ENCODE measurements at regions not wholly inside any gene's neighbourhood (a gene's known extent, or its start where the extent isn't known, plus 50 kb on each side); places are given as distances from the start of the nearest gene placed in this dataset.
"Not testable (repeated sequence)": the region's sequence is repeated elsewhere in the genome, so short reads cannot be mapped to it uniquely, and the experiment has no call there.

DNA sequence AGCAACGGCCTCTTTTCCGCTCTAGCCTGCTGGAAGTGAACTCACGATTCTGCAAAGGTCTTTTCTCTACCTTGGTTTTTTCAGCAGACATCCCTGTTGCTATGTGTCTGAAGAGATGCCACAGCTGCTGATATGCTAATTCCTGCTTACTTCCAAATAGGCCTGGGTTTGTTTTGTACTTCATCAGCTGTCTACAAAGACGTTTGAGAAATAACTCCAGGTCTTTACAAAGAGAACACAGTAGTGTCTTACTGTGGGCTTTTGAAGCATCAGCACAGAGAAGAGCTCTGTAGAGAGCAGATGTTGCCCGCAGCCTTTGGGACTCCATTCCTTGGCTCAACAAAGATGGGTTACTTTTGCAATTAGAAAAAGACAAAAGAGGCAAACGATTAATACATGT, 1366.5 kb downstream of the AACS start:
- DNase-seq (ENCODE audit: low read depth in 2 of 2) = no peak

DNA sequence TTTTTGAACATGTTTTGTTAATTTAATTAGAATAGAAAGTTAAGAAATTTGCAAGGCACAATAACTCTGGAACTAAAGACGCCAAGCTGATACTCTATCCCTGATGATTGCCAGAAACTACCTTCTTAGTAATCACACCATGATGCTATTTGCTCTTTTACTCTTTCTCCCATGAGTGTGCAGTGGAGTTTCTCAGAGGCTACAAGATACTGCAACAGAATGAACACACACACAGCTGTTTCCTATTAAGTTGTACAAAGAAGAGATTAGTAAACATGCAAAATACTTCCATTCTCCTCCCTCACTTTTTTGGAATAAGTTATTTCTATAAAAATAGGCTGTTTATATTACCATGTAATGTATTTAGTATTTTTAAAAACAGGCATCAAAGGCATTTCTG, 1367.5 kb downstream of the AACS start:
- DNase-seq (ENCODE audit: low read depth in 2 of 2) = peak in 1 of 2 experiments; percentile 1

DNA sequence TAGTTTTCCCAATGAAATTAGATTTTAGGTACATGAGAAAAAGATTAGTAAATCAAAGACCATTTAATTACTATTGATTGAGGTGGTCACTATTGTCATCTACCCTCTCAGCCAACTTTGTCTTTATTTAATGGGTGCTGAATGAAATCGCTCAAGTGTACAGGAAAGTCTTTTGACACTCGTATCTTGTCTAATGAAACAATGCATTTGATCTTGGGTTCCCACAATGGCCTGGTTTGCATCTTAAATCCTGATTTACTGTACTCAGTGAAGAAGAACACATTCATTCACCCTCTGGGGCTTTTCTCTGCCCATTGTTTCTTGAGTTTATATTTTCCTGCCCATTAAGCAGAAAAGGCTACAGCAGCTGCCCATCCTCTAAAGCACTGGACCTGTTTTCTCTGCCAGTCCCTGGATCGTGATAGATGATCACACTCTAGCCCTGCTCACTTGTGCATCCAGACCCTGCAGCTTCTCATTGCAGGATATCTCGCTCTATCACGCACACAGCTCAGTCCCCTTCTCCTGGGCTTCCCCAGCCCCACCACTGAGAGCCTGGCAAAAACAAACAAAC, 1369.3 kb downstream of the AACS start:
- DNase-seq (ENCODE audit: low read depth in 2 of 2) = no peak

DNA sequence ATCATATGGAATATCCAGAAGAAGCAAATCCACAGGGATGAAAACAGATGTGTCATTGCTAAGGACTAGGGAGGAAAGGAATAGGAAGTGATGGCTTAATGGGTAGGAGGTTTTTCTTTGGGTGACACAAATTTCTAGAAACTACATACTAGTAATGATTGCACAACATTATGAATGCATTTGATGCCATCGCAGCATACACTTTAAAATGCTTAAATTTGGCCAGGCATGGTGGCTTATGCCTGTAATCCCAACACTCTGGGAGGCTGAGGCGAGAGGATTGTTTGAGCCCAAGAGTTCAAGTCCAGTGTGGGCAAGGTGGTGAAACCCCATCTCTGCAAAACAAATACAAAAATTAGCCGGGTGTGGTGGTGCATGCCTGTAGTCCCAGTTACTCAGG, 1370.8 kb downstream of the AACS start:
- no peak for DNase-seq (ENCODE audit: low read depth in 2 of 2)

DNA sequence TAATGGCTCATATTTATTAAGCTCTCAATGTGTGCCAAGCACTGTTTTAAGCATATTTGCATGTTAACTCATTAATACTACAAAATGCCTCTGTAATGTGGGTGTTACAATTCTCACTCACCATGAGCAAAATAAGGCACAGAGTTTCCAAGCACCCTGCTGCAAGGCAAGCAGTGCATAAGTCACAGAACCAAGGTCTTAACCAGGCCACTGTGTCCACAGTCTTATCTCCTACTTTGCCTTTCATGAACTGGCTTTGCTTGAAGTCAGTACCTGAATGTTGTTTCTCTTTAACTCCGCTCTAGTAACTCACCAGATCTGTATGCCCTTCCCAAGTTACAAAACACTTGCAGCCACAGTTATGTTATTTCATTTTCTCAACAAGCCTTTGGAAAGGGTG, 1372.7 kb downstream of the AACS start:
- DNase-seq (ENCODE audit: low read depth in 2 of 2) = no peak

DNA sequence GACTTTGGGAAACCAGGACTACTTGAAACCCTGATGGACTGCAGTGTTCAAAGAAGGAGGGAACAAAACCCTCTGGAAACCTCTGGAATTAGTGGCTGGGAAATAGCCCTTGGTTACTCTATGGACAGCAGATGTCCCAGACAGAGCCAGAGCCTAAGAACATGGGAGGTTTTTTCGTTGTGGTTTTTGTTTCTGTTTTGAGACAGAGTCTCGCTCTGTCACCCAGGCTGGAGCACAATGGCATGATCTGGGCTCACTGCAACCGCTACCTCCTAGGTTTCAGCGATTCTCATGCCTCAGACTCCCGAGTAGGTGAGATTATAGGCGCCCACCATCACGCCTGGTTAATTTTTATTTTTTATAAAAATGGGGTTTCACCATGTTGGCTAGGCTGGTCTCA, 1378.7 kb downstream of the AACS start:
- DNase-seq (ENCODE audit: low read depth in 2 of 2) = no peak

DNA sequence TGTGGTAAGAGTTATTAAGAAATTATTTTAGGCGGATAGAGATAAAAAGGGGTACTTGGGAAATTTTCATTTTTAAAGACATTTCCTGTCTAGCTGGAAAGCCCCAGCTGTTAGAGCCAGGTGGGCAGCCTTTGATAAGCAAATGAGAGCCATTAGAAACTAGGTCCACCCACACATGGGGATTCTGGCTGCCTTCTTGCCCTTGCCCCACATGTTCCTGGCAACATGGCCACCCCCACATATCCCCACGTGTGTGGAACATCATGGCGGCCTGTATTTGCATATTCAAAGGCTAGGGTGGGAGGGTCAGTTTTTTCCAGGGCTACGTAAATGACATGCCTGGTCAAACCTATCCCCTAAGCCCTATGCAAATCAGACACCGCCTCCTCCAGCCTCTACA, 1382.1 kb downstream of the AACS start:
- no peak for DNase-seq (ENCODE audit: low read depth in 2 of 2)

DNA sequence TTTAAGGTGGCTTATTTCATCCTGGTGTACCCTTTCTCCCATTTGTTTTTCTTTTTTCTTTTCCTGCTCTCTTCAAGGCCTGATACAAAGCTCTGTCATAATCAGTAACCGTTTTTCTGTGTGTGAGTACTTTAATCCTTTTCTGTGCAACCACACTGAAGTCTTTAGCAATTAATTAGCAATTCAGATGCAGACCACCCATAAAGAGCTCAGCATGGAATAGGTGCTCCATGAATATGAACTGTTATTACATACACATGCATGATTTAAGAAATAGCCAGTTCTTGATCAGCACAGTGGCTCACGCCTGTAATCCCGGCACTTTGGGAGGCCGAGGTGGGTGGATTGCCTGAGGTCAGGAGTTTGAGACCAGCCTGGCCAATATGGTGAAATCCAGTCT, 1386.6 kb downstream of the AACS start:
- DNase-seq (ENCODE audit: low read depth in 2 of 2) = no peak

DNA sequence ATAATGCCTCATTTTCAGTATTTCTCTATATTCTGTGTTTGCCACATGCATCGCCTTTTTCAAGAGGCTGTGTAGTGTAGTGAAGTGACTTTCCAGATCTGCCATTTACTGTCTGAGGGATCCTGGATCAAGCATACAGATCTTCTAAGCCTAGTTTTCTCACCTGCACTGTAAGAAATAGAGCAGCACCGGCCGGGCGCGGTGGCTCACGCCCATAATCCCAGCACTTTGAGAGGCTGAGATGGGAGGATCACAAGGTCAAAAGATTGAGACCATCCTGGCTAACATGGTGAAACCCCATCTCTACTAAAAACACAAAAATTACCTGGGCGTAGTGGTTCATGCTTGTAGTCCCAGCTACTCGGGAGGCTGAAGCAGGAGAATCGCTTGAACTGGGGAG, 1387.5 kb downstream of the AACS start:
- DNase-seq (ENCODE audit: low read depth in 2 of 2) = not testable (repeated sequence)

DNA sequence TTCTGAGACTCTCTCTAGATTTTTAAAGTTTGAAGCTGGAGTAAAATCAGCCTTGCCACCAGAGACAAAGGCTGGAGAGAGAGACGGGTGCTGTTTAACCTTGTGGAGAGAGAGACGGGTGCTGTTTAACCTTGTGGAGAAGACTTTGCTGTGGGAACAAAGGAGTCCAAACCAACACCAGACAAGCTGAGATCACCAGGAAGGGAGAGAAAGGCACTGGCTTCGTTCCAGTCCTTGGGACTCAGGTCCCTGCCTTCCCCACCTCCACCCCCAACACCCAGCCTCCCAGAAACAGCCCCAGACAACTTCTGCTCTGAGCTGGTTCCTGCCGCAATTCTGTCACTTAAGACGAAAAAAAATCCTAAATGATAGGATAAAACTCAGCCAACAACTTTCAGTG, 1389.3 kb downstream of the AACS start:
- DNase-seq (ENCODE audit: low read depth in 2 of 2) = no peak

DNA sequence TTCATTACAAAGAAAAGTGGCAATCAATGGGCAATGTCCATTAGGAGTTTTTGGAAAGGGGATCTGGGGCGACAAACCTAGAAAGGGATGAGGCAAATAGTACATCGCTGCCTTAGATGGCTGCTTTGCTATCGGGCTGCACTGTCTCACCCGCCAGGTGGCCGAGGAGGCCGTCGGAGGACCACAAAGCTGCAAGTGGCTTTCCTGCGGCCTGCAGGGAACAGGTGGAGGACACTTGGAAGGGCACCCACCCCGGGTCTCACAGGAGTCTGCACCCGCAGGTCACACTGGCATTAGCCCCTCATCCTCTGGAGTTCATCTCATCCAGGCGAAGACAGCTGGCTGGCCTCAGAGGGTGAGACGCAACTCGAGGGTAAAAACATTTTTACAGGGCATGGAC, 1392.5 kb downstream of the AACS start:
- DNase-seq (ENCODE audit: low read depth in 2 of 2) = no peak

DNA sequence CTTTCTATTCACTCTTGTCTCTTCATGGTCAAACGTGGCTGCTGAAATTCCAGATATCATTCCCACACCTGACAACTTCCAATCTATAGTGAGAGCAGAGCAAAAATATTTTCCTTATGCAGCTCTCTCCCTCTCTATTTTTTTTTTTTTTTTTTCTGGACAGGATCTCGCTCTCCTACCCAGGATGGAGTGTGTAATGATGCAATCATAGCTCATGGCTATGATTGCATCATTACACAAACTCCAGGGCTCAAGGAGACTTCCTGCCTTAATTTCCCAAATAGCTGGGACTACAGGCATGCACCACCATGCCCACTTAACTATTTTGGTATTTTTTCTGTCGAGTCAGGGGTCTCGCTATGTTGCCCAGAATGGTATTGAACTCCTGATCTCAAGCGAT, 1398.9 kb downstream of the AACS start:
- DNase-seq (ENCODE audit: low read depth in 2 of 2) = no peak

DNA sequence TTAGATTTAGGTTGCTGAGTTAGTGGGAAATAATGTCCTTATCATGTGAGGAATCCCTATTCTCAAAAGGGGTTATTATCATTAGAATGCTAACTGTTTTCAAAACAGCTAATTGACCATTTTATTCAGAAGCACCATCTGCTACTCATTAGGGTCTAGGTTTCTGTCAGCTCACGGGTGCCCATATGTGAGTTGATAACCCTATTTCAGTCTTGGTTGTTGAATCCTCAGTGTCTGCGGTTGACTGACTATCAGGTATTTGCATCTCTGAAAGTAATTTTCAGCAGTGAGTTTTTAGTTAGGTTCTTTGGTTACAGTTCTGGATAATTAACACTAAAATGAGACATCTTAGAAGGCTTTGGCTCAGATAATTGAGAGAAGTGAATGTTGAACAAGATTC, 1404.0 kb downstream of the AACS start:
- no peak for DNase-seq (ENCODE audit: low read depth in 2 of 2)

DNA sequence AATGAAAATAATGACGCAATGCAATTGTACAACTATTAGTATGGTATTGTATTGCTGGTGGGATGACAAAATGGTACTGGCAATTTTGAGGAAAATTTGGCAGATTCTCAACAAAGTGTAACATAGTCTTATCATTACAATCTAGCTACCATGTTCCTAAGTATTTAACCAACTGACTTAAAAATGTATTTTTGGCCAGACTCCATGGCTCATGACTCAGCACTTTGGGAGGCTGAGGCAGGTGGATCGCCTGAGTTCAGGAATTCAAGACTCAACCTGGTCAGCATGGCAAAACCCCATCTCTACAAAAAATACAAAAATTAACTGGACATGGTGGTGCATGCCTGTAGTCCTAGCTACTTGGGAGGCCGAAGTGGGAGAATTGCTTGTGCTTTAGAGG, 1409.5 kb downstream of the AACS start:
- DNase-seq (ENCODE audit: low read depth in 2 of 2) = no peak

DNA sequence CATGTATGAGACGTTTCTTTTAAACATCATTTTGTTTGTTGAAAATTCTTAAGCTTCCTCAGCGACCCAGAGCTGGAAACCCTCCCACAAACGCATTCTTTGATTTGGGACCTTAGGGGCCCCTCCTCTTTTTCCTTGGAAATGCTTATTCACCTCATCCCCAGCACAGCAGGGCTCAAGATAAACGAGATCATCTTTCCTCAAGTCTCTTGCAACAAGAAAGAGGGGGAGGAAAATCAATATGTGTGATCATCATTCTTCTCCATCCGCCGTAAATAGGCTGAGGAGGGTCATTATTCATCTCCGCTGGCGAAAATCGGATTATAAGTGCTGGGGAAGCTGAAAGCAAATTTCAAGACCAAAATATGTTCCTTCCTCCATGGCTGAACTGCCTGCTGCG, 1415.2 kb downstream of the AACS start:
- no peak for DNase-seq (ENCODE audit: low read depth in 2 of 2)

DNA sequence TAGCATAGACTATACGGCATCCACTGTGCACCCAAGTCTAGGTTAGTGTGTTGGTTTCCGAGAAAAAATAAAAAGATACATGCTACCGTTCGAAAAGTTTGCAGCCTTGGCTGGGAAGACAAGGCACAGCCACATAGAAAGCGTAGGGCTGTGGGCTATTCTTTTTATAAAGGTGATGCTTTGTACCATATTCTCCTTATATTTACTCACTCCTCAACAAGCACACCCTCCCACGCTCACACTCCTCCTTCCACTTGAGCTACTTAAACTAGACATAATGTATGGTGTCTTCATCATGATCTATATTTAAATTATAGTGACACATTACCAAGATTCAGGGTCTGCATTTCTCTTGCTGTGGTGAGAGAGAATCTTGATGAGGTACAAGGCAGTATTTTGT, 1416.5 kb downstream of the AACS start:
- DNase-seq (ENCODE audit: low read depth in 2 of 2) = no peak

DNA sequence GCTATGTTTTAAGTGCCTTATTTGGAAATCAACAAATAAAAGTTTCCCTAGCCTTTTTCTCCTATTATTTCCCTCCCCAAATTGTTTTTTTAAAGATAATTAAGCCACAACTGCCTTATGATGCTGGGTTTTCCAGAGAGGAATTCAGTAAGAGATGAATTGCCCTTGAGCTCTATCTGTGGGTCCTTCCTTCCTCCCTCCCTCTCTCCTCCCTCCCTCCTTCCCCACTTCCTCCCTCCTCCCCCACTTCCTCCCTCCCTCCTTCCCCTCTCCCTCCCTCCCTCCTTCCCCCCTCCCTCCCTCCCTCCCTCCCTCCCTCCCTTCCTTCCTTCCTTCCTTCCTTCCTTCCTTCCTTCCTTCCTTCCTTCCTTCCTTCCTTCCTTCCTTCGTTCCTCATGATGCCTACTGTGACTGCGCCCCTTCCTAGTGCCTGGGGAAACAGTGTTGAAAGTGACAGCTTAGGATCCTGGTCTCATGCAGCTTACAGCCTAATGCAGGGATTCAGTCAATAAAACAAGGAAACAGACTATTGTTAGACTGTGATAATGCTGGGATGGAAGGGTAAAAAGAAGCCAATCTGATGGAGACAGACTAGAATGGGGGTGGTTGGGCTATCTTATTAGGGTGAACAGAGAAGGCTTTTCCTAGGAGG, 1417.1 kb downstream of the AACS start:
- no peak for DNase-seq (ENCODE audit: low read depth in 2 of 2)

DNA sequence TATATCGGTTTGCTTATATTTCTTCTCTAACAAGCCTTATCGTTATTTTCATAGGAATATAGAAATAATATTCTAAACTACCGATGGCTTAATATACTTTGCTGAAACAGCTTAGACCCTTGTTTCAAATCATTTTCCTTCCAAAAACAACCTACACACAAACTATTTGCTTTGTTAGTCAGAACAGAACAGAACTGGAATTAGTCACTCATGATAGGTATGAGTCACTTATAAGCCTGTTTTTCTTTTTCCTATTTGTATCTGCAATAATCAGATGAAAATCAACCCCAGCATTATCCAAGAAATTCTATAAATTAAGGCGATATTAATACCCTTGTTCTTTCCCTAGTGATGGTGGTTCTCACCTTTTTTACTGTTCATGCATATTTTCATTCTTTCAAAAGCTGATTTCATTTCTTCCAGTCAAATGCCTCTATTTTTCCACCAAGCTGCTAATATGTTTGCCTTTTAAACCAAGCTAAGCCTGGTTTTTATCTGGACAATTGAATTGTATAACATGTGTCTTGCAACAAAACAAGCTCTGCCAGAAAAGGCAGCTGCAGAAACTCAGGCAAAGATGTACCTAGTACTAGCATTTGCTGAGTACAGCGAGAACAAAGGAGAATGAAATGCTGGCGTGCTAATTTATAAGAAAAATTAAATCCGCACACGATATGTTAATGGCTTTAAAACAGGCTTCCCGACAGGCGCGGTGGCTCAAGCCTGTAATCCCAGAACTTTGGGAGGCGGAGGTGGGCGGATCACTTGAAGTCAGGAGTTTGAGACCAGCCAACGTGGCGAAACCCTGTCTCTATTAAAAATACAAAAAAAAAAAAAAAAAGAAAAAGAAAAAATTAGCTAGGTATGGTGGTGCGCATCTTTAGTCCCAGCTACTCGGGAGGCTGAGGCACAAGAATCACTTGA, 1418.2 kb downstream of the AACS start:
- DNase-seq (ENCODE audit: low read depth in 2 of 2) = peak in 1 of 2 experiments; percentile 6

DNA sequence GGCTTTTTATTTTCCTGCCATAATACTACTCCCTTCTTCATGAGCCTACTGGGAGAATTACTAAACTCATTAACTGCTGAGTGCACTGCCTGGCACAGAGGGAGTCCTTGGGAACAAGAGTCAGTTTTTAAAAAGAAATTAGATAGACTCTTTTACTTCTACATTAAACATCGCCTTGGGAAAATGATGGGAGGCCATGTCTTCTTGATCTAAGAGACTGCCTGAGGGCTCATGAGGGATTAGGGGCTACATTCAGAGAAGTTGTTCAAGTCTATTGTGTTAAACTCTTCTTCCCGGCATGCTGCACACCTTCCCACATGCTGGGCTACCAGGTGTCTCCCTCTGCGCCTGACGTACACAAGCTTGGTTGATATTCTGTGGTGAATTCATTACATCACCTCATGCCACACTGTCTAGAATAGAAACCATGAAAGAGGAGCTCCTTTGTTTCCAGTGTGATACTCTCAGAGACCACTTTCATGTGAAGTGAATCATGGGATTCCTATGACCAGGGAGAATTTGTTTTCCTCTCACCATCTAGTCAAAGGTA, 1422.3 kb downstream of the AACS start:
- DNase-seq (ENCODE audit: low read depth in 2 of 2) = no peak

DNA sequence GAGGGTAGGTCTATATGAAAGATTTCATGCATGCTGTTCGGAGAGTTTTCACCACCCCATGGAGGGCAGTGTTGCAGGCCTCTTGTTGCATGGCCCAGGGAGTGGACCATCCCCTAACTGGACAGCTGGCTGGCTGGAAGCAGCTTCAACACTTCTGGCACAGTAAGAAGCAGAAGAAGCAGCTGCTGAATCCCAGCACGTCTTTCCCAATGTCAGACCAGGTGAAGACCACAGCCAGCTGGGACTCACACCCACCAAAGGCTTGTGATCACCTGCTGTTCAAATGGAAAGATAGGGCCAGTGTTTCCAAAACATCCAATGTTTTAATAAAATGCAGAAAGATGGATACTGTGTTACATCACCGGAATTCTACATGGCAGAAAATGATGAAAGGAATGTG, 1423.6 kb downstream of the AACS start:
- no peak for DNase-seq (ENCODE audit: low read depth in 2 of 2)

DNA sequence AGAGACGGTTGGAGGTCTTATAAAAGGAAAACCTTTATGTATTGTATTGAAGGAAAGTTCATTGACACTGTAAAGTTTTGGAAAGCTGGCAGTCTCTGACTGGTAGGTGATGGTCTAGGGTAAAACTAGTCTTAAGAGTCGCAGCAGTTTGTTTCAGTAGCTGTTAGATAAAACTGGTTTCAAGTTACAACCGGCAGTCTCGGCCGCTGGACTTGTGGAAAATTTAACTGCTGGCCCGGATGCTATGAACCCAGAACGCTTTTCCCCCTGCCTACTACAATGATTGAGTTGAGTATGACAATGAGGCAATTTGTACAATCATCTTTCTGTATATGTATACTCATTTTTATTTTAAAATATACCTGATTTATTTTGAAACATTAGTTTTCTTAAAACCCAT, 1426.9 kb downstream of the AACS start:
- DNase-seq (ENCODE audit: low read depth in 2 of 2) = no peak

DNA sequence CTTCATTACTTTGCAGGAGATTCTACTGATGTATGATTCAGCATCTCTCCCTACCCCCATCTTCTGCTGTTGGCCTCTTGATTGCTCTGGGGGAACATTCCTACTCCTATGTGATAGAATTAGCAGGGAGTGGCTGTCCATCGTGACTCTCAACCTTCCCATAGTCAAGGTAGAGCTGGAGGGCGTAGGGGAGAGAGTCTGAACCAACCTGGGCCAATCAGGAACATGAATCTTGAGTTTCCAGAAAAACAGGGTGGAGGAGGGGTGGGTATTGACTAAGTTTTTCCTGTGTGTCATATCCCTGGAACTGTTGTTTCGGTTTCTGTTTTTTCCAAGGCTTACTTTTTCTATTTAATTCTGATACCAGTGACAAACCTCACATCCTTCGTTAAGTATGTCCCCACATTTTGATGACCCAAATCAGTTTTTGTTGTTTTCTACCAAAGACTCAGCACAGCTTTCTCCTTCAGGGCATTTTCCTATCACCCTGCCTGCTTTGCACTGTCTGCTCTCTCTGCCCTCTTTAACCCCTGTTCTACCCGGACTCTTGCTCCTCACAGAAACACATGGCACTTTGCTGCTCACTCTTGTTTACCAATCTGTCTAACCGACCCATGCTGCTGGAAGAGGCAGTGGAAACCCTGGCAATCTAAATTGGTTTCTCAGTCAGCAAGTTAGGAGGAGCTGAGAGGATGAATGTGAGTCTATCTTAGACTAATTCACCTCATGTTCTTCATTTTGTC, 1428.3 kb downstream of the AACS start:
- no peak for DNase-seq (ENCODE audit: low read depth in 2 of 2)
